ENCODE measurements at regions not wholly inside any gene's neighbourhood (a gene's known extent, or its start where the extent isn't known, plus 50 kb on each side); places are given as distances from the start of the nearest gene placed in this dataset.

- TF ChIP-seq, protein P1, sequence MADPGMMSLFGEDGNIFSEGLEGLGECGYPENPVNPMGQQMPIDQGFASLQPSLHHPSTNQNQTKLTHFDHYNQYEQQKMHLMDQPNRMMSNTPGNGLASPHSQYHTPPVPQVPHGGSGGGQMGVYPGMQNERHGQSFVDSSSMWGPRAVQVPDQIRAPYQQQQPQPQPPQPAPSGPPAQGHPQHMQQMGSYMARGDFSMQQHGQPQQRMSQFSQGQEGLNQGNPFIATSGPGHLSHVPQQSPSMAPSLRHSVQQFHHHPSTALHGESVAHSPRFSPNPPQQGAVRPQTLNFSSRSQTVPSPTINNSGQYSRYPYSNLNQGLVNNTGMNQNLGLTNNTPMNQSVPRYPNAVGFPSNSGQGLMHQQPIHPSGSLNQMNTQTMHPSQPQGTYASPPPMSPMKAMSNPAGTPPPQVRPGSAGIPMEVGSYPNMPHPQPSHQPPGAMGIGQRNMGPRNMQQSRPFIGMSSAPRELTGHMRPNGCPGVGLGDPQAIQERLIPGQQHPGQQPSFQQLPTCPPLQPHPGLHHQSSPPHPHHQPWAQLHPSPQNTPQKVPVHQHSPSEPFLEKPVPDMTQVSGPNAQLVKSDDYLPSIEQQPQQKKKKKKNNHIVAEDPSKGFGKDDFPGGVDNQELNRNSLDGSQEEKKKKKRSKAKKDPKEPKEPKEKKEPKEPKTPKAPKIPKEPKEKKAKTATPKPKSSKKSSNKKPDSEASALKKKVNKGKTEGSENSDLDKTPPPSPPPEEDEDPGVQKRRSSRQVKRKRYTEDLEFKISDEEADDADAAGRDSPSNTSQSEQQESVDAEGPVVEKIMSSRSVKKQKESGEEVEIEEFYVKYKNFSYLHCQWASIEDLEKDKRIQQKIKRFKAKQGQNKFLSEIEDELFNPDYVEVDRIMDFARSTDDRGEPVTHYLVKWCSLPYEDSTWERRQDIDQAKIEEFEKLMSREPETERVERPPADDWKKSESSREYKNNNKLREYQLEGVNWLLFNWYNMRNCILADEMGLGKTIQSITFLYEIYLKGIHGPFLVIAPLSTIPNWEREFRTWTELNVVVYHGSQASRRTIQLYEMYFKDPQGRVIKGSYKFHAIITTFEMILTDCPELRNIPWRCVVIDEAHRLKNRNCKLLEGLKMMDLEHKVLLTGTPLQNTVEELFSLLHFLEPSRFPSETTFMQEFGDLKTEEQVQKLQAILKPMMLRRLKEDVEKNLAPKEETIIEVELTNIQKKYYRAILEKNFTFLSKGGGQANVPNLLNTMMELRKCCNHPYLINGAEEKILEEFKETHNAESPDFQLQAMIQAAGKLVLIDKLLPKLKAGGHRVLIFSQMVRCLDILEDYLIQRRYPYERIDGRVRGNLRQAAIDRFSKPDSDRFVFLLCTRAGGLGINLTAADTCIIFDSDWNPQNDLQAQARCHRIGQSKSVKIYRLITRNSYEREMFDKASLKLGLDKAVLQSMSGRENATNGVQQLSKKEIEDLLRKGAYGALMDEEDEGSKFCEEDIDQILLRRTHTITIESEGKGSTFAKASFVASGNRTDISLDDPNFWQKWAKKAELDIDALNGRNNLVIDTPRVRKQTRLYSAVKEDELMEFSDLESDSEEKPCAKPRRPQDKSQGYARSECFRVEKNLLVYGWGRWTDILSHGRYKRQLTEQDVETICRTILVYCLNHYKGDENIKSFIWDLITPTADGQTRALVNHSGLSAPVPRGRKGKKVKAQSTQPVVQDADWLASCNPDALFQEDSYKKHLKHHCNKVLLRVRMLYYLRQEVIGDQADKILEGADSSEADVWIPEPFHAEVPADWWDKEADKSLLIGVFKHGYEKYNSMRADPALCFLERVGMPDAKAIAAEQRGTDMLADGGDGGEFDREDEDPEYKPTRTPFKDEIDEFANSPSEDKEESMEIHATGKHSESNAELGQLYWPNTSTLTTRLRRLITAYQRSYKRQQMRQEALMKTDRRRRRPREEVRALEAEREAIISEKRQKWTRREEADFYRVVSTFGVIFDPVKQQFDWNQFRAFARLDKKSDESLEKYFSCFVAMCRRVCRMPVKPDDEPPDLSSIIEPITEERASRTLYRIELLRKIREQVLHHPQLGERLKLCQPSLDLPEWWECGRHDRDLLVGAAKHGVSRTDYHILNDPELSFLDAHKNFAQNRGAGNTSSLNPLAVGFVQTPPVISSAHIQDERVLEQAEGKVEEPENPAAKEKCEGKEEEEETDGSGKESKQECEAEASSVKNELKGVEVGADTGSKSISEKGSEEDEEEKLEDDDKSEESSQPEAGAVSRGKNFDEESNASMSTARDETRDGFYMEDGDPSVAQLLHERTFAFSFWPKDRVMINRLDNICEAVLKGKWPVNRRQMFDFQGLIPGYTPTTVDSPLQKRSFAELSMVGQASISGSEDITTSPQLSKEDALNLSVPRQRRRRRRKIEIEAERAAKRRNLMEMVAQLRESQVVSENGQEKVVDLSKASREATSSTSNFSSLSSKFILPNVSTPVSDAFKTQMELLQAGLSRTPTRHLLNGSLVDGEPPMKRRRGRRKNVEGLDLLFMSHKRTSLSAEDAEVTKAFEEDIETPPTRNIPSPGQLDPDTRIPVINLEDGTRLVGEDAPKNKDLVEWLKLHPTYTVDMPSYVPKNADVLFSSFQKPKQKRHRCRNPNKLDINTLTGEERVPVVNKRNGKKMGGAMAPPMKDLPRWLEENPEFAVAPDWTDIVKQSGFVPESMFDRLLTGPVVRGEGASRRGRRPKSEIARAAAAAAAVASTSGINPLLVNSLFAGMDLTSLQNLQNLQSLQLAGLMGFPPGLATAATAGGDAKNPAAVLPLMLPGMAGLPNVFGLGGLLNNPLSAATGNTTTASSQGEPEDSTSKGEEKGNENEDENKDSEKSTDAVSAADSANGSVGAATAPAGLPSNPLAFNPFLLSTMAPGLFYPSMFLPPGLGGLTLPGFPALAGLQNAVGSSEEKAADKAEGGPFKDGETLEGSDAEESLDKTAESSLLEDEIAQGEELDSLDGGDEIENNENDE (IDR thresholded peaks at IDR 0.05; ENCODE audit: insufficient replicate concordance, low read length) = no peak
Observed at GRCh38 chr1:239807361-239807760, 284.3 kb upstream of the FMN2 start (continued).

Data from H1 (cell line).